Stimulated activated CD4-positive, alpha-beta T cell treated with anti-CD3 and anti-CD28 coated beads, Interleukin-4, amount 100 ng/mL, for 1 hour (primary cell): ENCODE measurements at regions not wholly inside any gene's neighbourhood (a gene's known extent, or its start where the extent isn't known, plus 50 kb on each side); places are given as distances from the start of the nearest gene placed in this dataset.

Experiments used
- DNase-seq: peaks from one replicate; pipeline ENCODE4 v3.0.0-alpha.2; 2020

GRCh38 chr1:144322598-144322997 is 50.8 kb downstream of the PPIAL4E start:
- DNase-seq = peak; percentile 1
